HG02571 (cell line): ENCODE measurements at regions not wholly inside any gene's neighbourhood (a gene's known extent, or its start where the extent isn't known, plus 50 kb on each side); places are given as distances from the start of the nearest gene placed in this dataset.

Source experiments
- ATAC-seq: cut with Tn5 transposase; IDR thresholded peaks from one replicate; pipeline ENCODE4 v1.9.1; 2021; ENCODE audit warnings: mild to moderate bottlenecking, moderate library complexity; ENCODE audit not compliant: unreplicated experiment

DNA sequence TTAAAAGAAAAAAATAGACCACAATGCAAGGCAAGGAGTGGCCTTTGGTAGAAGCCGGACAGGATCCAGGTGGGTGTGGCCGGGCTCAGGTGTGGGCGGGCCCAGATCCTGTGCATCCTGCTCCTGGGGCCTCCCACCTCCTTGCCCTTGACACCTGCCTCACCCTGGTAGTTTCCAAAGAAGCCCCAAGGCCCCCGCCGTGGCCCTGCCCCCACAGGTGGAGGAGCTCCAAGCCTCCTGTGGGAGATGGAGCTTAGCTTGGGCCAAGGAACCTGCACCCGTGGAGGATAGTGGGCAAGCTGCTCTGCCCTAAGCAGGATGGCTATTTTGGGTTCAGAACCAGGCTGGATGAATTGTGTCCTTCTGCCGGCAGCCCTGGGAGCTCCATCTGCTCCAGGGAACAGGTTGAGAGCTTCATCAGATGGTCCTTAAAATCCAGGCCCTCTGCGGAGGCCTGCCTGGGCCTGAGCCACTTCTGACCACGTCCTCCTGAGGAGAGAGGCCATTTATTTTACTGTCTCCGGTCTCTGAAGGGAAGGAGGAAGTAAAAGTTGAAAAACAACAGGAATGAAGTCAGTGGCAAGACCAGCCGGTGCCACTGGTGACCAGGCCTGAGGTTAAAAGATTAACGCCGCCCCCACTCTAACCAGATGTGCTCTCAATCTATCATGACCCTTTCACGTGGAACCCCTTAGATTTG is 53.9 kb upstream of the KLF13 start:
- no peak for ATAC-seq

DNA sequence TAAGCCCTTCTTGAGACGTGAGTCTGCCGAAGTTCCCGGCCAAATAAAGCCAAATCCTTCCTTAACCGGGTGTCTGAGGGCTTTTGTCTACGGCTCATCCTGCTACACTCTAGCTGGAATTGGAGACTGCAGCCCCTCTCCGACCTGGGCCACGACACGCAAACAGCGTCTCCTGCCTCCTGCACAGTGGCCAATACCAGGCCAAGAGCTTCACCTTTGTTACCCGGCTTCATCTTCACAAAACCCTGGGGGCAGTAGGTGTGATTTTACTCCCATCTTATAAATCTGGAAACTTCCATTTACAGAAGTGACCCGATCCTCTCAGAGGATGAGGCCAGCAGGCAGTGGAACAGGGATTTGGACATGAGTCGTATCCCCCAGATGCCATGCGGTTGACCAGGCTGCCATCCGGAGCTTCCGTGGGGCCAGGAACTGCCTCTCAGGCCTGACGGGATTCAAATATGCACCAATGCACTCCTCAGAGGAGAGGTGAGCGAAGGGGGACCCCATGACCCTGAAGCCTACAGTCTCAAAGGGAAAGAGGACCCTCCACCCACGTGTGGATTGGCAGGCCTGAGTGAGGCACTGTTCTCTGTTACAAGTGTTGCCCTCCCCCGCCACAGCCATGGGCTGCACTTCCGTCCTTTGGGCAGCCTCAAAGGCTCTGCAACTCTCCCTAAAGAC is 53.2 kb upstream of the KLF13 start:
- no peak for ATAC-seq

GRCh38 chr15:31274496-31275330 is 51.9 kb upstream of the KLF13 start:
- no peak for ATAC-seq

GRCh38 chr15:31275331-31276262 is 51.0 kb upstream of the KLF13 start:
- no peak for ATAC-seq

GRCh38 chr15:31276596-31277298 is 49.9 kb upstream of the KLF13 start:
- no peak for ATAC-seq
